ENCODE measurements at regions not wholly inside any gene's neighbourhood (a gene's known extent, or its start where the extent isn't known, plus 50 kb on each side); places are given as distances from the start of the nearest gene placed in this dataset.

- TF ChIP-seq, protein P1, sequence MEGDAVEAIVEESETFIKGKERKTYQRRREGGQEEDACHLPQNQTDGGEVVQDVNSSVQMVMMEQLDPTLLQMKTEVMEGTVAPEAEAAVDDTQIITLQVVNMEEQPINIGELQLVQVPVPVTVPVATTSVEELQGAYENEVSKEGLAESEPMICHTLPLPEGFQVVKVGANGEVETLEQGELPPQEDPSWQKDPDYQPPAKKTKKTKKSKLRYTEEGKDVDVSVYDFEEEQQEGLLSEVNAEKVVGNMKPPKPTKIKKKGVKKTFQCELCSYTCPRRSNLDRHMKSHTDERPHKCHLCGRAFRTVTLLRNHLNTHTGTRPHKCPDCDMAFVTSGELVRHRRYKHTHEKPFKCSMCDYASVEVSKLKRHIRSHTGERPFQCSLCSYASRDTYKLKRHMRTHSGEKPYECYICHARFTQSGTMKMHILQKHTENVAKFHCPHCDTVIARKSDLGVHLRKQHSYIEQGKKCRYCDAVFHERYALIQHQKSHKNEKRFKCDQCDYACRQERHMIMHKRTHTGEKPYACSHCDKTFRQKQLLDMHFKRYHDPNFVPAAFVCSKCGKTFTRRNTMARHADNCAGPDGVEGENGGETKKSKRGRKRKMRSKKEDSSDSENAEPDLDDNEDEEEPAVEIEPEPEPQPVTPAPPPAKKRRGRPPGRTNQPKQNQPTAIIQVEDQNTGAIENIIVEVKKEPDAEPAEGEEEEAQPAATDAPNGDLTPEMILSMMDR (IDR thresholded peaks at IDR 0.05; ENCODE audit: low read depth, low read length) = no peak
- no peak for TF ChIP-seq EZH2phosphoT487 (IDR thresholded peaks at IDR 0.05; ENCODE audit: low read depth)
Observed at GRCh38 chr6:168160506-168161370, 81.7 kb upstream of the FRMD1 start.
